GM18505 (cell line): ENCODE measurements at regions not wholly inside any gene's neighbourhood (a gene's known extent, or its start where the extent isn't known, plus 50 kb on each side); places are given as distances from the start of the nearest gene placed in this dataset.

ENCODE experiments used
- ATAC-seq: cut with Tn5 transposase; IDR thresholded peaks from one replicate; pipeline ENCODE4 v1.9.1; 2021; ENCODE audit not compliant: unreplicated experiment
- POLR2A ChIP-seq: IDR thresholded peaks from 4 replicates; pipeline ENCODE4 v1.6.1; 2011; ENCODE audit warnings: borderline replicate concordance; ENCODE audit not compliant: insufficient read depth, insufficient read length; ENCODE audit errors: extremely low read depth

GRCh38 chr13:106996867-106997618 lies 429.1 kb upstream of the ARGLU1 start:
- no peak for TF ChIP-seq POLR2A
- ATAC-seq, result no peak

GRCh38 chr13:106990594-106990993 lies 422.7 kb upstream of the ARGLU1 start:
- no peak for ATAC-seq

GRCh38 chr13:106989876-106990275 lies 421.9 kb upstream of the ARGLU1 start:
- ATAC-seq, result no peak
- no peak for TF ChIP-seq POLR2A

More at GRCh38 chr13:106990594-106990993, 422.7 kb upstream of the ARGLU1 start:
- TF ChIP-seq POLR2A, result no peak

- no peak for TF ChIP-seq POLR2A
- no peak for ATAC-seq
Observed at GRCh38 chr13:106987427-106987785, 419.5 kb upstream of the ARGLU1 start.

GRCh38 chr13:106986687-106987426 lies 418.9 kb upstream of the ARGLU1 start:
- no peak for ATAC-seq
- no peak for TF ChIP-seq POLR2A

GRCh38 chr13:106986033-106986484 lies 418.1 kb upstream of the ARGLU1 start:
- no peak for ATAC-seq
- TF ChIP-seq POLR2A, result no peak

GRCh38 chr13:106985481-106985880 lies 417.5 kb upstream of the ARGLU1 start:
- no peak for ATAC-seq
- no peak for TF ChIP-seq POLR2A

- no peak for TF ChIP-seq POLR2A
- ATAC-seq, result no peak
Observed at GRCh38 chr13:106981051-106981450, 413.1 kb upstream of the ARGLU1 start.

GRCh38 chr13:106967391-106967790 lies 399.5 kb upstream of the ARGLU1 start:
- TF ChIP-seq POLR2A, result no peak
- no peak for ATAC-seq

- no peak for ATAC-seq
- TF ChIP-seq POLR2A, result no peak
Observed at GRCh38 chr13:106963151-106963550, 395.2 kb upstream of the ARGLU1 start.

GRCh38 chr13:106961651-106962050 lies 393.7 kb upstream of the ARGLU1 start:
- no peak for TF ChIP-seq POLR2A
- ATAC-seq, result no peak

GRCh38 chr13:106961216-106961615 lies 393.3 kb upstream of the ARGLU1 start:
- no peak for ATAC-seq
- TF ChIP-seq POLR2A, result no peak

GRCh38 chr13:106958621-106959048 lies 390.7 kb upstream of the ARGLU1 start:
- no peak for TF ChIP-seq POLR2A
- no peak for ATAC-seq

- no peak for TF ChIP-seq POLR2A
- no peak for ATAC-seq
Observed at GRCh38 chr13:106942563-106942962, 374.6 kb upstream of the ARGLU1 start.
